Thoracic aorta (tissue), 2 donors: ENCODE measurements at regions not wholly inside any gene's neighbourhood (a gene's known extent, or its start where the extent isn't known, plus 50 kb on each side); places are given as distances from the start of the nearest gene placed in this dataset.

ENCODE experiments used
- ATAC-seq: fragments of 150-250 bp; one replicate; pipeline ENCODE4 v1.8.0; 2017; ENCODE audit warnings: low read depth; ENCODE audit not compliant: insufficient number of reproducible peaks, low FRiP score
- DNase-seq: peaks from one replicate; pipeline ENCODE4 v3.0.0-alpha.2; 2020; ENCODE audit warnings: low spot score
- H3K27ac ChIP-seq, 2 donors: fragments of 200-600 bp; sonication (generic); 1 replicate in 1 of 2; 2 replicates in 1 of 2; pipeline ENCODE4 v1.5.1; 2016; ENCODE audit warnings: mild to moderate bottlenecking in 2 of 2, moderate library complexity in 2 of 2
- H3K27me3 ChIP-seq: fragments of 200-600 bp; sonication (generic); replicated peaks from 2 replicates; pipeline ENCODE4 v1.6.0; 2016; ENCODE audit warnings: mild to moderate bottlenecking; ENCODE audit not compliant: insufficient read depth
- H3K36me3 ChIP-seq: fragments of 200-600 bp; sonication (generic); one replicate; pipeline ENCODE4 v1.5.1; 2016
- H3K4me1 ChIP-seq, 2 donors: fragments of 200-600 bp; sonication (generic); 1 replicate in 1 of 2; 2 replicates in 1 of 2; pipeline versions ENCODE4 v1.5.1 to v1.6.0; 2016; ENCODE audit warnings: low read depth in 2 of 2, mild to moderate bottlenecking in 1 of 2; ENCODE audit not compliant: control insufficient read depth in 1 of 2
- H3K4me3 ChIP-seq: fragments of 200-600 bp; sonication (generic); 2 replicates; pipeline ENCODE4 v1.5.1; 2016; ENCODE audit warnings: mild to moderate bottlenecking
- H3K9me3 ChIP-seq: fragments of 200-600 bp; sonication (generic); 2 replicates; pipeline ENCODE4 v1.5.1; 2016
- TF ChIP-seq, protein P1 (sequence below): fragments of 200-600 bp; sonication (generic); IDR thresholded peaks from one replicate; pipeline ENCODE4 v1.5.1; 2019; ENCODE audit warnings: antibody characterized with exemption

DNA sequence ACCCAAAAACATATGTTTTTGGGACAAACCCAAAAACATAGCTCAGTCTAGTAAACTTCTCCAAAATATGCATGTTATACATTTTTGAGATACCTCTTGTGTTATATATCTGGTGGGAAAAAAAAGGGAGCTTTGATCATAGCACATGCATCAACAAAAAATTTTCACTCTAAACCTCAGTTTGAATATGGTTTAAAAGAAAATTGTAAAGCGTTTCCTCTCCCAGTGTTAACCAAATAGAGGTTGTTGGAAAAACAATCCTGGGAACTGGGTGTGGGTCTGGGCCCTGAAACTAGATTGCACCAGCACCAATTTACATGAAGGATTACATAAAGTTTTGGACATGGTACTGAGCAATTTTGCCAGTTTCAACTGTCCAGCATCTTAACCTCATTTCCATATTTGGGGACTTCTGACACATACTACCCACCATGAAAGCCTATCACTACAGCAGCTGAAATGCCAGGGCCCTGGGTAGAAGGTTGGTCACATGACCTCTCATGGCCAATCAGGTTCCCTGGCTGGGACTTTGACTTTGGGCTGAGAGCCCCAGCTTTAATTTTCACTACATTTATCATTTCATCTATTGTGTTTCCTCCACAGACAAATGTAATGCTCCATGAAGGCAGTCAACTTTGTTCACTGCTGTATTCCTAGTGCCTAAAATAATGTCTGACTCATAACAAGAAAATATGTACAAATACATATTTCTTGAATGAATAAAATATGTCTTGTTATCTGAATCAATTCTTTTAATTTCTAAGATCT lies 150.7 kb downstream of the SETD4 start:
- Histone ChIP-seq H3K9me3 (no peaks in the 10 kb centered on the region), H3K27me3 (no peaks in the 10 kb centered on the region), H3K36me3 (no peaks in the 10 kb centered on the region), H3K4me1 (peaks cover 0 to 12% of the 10 kb centered on the region in 2 donors), H3K4me3 (no peak overlapping the region), H3K27ac (no peak overlapping the region)
- TF ChIP-seq, protein P1, sequence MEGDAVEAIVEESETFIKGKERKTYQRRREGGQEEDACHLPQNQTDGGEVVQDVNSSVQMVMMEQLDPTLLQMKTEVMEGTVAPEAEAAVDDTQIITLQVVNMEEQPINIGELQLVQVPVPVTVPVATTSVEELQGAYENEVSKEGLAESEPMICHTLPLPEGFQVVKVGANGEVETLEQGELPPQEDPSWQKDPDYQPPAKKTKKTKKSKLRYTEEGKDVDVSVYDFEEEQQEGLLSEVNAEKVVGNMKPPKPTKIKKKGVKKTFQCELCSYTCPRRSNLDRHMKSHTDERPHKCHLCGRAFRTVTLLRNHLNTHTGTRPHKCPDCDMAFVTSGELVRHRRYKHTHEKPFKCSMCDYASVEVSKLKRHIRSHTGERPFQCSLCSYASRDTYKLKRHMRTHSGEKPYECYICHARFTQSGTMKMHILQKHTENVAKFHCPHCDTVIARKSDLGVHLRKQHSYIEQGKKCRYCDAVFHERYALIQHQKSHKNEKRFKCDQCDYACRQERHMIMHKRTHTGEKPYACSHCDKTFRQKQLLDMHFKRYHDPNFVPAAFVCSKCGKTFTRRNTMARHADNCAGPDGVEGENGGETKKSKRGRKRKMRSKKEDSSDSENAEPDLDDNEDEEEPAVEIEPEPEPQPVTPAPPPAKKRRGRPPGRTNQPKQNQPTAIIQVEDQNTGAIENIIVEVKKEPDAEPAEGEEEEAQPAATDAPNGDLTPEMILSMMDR: no peak
- DNase-seq (no peak), ATAC-seq (no peak)

DNA sequence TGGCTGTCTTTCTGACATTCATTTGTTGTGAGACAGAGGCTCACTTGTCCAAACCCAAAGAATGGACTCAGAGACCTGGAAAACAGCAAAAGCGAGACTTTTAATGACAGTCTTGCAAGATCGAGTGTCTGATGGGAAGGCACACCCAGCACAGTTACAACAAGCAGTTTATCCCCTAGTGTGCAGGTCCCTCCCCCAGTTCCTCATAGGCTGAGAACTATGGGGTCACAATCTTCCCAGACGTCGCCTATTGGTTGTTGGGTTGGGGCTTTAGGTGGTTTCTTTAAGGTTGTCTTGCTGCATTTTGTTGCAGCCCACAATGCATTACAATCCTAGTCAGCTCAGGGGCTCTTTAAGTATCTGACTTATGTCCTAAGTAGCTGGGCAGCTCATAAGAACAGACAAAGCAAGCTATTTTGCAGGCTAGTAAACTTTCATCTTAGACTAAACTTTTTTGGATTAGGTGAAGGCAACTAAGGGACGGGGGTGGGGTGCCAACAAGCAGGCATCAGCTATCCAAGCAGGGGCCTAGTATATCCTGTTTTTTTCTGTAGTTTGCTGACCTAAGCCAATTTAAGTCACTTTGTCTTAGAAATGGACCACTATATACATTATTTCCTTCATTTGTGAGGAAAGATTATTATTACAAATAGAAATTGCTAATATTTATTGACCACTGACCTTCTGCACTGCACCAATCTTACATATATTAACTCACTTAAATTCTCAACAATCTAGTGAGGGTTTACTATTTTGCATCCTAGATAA lies 151.8 kb downstream of the SETD4 start:
- no peaks in the 10 kb centered on the region for H3K9me3 ChIP-seq
- peaks cover 0 to 12% of the 10 kb centered on the region in 2 donors for H3K4me1 ChIP-seq
- H3K27me3 ChIP-seq: no peaks in the 10 kb centered on the region
- H3K36me3 ChIP-seq: no peaks in the 10 kb centered on the region
- H3K4me3 ChIP-seq: no peak overlapping the region
- ATAC-seq (no peak), DNase-seq (no peak)
- TF ChIP-seq, protein P1: no peak
- no peak overlapping the region for H3K27ac ChIP-seq

GRCh38 chr21:35906586-35906985 lies 153.7 kb downstream of the SETD4 start:
- no peaks in the 10 kb centered on the region for H3K36me3 ChIP-seq
- TF ChIP-seq, protein P1: no peak
- no peaks in the 10 kb centered on the region for H3K27me3 ChIP-seq
- H3K9me3 ChIP-seq: no peaks in the 10 kb centered on the region
- H3K4me1 ChIP-seq: peaks cover 0 to 12% of the 10 kb centered on the region in 2 donors
- H3K4me3 ChIP-seq: no peak overlapping the region
- H3K27ac ChIP-seq: no peak overlapping the region
- ATAC-seq (no peak), DNase-seq (no peak)

GRCh38 chr21:35905963-35906345 lies 154.4 kb downstream of the SETD4 start:
- no peaks in the 10 kb centered on the region for H3K27me3 ChIP-seq
- H3K27ac ChIP-seq: peak overlapping the region in 1 of 2 donors; percentile 50
- H3K4me3 ChIP-seq: no peak overlapping the region
- no peaks in the 10 kb centered on the region for H3K9me3 ChIP-seq
- peaks cover 0 to 12% of the 10 kb centered on the region in 2 donors for H3K4me1 ChIP-seq
- no peak for DNase-seq
- ATAC-seq: no peak
- TF ChIP-seq, protein P1: no peak
- H3K36me3 ChIP-seq: no peaks in the 10 kb centered on the region
